ENCODE measurements at regions not wholly inside any gene's neighbourhood (a gene's known extent, or its start where the extent isn't known, plus 50 kb on each side); places are given as distances from the start of the nearest gene placed in this dataset.

GRCh38 chr2:81835321-81836000 lies 1530.9 kb upstream of the LRRTM1 start:
- DNase-seq: no peak

GRCh38 chr2:81786811-81787210 lies 1482.3 kb upstream of the LRRTM1 start:
- DNase-seq: no peak

GRCh38 chr2:81767187-81767912 lies 1462.8 kb upstream of the LRRTM1 start:
- DNase-seq: peak; percentile 17

GRCh38 chr2:81747481-81748070 lies 1443.0 kb upstream of the LRRTM1 start:
- DNase-seq: no peak

GRCh38 chr2:81739966-81740365 lies 1435.4 kb upstream of the LRRTM1 start:
- DNase-seq: no peak

GRCh38 chr2:81734981-81735380 lies 1430.4 kb upstream of the LRRTM1 start:
- no peak for DNase-seq

GRCh38 chr2:81714817-81715216 lies 1410.3 kb upstream of the LRRTM1 start:
- DNase-seq: no peak

- DNase-seq: no peak
Measured at GRCh38 chr2:81706856-81707255, 1402.3 kb upstream of the LRRTM1 start.

- DNase-seq: no peak
Measured at GRCh38 chr2:81703831-81704230, 1399.3 kb upstream of the LRRTM1 start.

GRCh38 chr2:81692566-81692965 lies 1388.0 kb upstream of the LRRTM1 start:
- DNase-seq: no peak

GRCh38 chr2:81675641-81676040 lies 1371.1 kb upstream of the LRRTM1 start:
- DNase-seq: no peak

- DNase-seq: no peak
Measured at GRCh38 chr2:81672923-81673322, 1368.4 kb upstream of the LRRTM1 start.

- DNase-seq: no peak
Measured at GRCh38 chr2:81672516-81672915, 1368.0 kb upstream of the LRRTM1 start.

- DNase-seq: no peak
Measured at GRCh38 chr2:81670885-81671284, 1366.3 kb upstream of the LRRTM1 start.

- no peak for DNase-seq
Measured at GRCh38 chr2:81661081-81661480, 1356.5 kb upstream of the LRRTM1 start.

GRCh38 chr2:81658227-81658626 lies 1353.7 kb upstream of the LRRTM1 start:
- DNase-seq: no peak

GRCh38 chr2:81650048-81650971 lies 1345.8 kb upstream of the LRRTM1 start:
- DNase-seq: no peak

- DNase-seq: no peak
Measured at GRCh38 chr2:81648806-81649205, 1344.3 kb upstream of the LRRTM1 start.

- no peak for DNase-seq
Measured at GRCh38 chr2:81648370-81648769, 1343.8 kb upstream of the LRRTM1 start.

GRCh38 chr2:81647715-81648230 lies 1343.2 kb upstream of the LRRTM1 start:
- DNase-seq: no peak

- no peak for DNase-seq
Measured at GRCh38 chr2:81645745-81646301, 1341.3 kb upstream of the LRRTM1 start.

- DNase-seq: no peak
Measured at GRCh38 chr2:81644189-81644588, 1339.6 kb upstream of the LRRTM1 start.

All from hindlimb muscle (tissue), 1 donor.